Erythroblast (primary cell): ENCODE measurements at regions not wholly inside any gene's neighbourhood (a gene's known extent, or its start where the extent isn't known, plus 50 kb on each side); places are given as distances from the start of the nearest gene placed in this dataset.

Source experiments
- GATA1 ChIP-seq: IDR thresholded peaks from 2 replicates; pipeline ENCODE4 v1.6.1; 2011; ENCODE audit warnings: low read depth, mild to moderate bottlenecking, control low read depth, low read length, moderate library complexity
- POLR2A ChIP-seq: IDR thresholded peaks from 2 replicates; pipeline ENCODE4 v1.6.1; 2011; ENCODE audit warnings: mild to moderate bottlenecking, low read length

DNA sequence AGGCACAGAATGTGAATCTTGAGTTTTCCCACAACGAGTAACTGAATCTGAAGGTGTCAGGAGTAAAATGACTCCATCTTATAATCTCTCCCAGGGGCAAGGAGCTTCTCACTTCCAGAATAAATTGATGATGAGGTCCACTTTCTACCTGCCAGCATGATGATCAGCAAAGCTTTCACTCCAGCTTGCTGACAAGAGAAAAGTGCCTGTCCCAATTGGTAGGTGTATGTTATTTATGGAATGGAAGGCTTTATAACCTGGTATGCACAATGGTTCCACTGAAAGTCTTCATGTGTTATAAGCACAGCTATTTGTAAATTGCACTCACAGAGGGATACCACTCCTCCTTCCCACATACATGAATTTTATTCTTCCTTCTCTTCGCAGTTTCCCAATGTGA is 401.0 kb upstream of the UBE2E3 start:
- TF ChIP-seq POLR2A (no peak), GATA1 (no peak)
